ENCODE measurements at regions not wholly inside any gene's neighbourhood (a gene's known extent, or its start where the extent isn't known, plus 50 kb on each side); places are given as distances from the start of the nearest gene placed in this dataset.

GRCh38 chr1:238161955-238162354 is 271.2 kb upstream of the ZP4 start:
- Histone ChIP-seq H3K4me3 (ENCODE audit: low read depth, low read length) (no peak overlapping the region), H3K27ac (ENCODE audit: extremely low read depth, low read depth, low read length) (no peak overlapping the region), H3K36me3 (ENCODE audit: control insufficient read depth in 2 of 2, insufficient read depth in 1 of 2, low read length in 2 of 2) (no peaks in the 10 kb centered on the region), H3K9me3 (ENCODE audit: control insufficient read depth, insufficient read depth, low read depth, low read length) (no peaks in the 10 kb centered on the region; the same call in 1 of the 2 replicates), H3K4me1 (ENCODE audit: control insufficient read depth, insufficient read depth, low read length) (no peaks in the 10 kb centered on the region)
- ChIA-PET POLR2A (no interaction called here), CTCF (interaction anchor here (0.5 kb wide), 1 partner anchor 242 kb away, joined by 3 read pairs; no protein-coding TSS in a partner anchor)
- peak; percentile 64 for TF ChIP-seq SETDB1 (IDR thresholded peaks at IDR 0.05; ENCODE audit: insufficient read length, low read length)
- no peak for TF ChIP-seq ZNF133 (tag by site-specific recombination; IDR thresholded peaks at IDR 0.05)
- no peak for TF ChIP-seq ZNF571 (tag by site-specific recombination; IDR thresholded peaks at IDR 0.05)
- TF ChIP-seq ZNF549 (tag by site-specific recombination; IDR thresholded peaks at IDR 0.05) = no peak

GRCh38 chr1:238153939-238154338 is 263.2 kb upstream of the ZP4 start:
- Histone ChIP-seq H3K4me3 (ENCODE audit: low read depth, low read length) (no peak overlapping the region), H3K36me3 (ENCODE audit: control insufficient read depth in 2 of 2, insufficient read depth in 1 of 2, low read length in 2 of 2) (no peaks in the 10 kb centered on the region), H3K9me3 (ENCODE audit: control insufficient read depth, insufficient read depth, low read depth, low read length) (no peaks in the 10 kb centered on the region), H3K27ac (ENCODE audit: extremely low read depth, low read depth, low read length) (no peak overlapping the region), H3K4me1 (ENCODE audit: control insufficient read depth, insufficient read depth, low read length) (no peaks in the 10 kb centered on the region)
- CTCF ChIA-PET = interaction anchor here (1.2 kb wide), 1 partner anchor 290 kb away, joined by 3 read pairs; no protein-coding TSS in a partner anchor
- TF ChIP-seq ZNF169 (tag by site-specific recombination; IDR thresholded peaks at IDR 0.05) (no peak), ZFP69B (tag by site-specific recombination; IDR thresholded peaks at IDR 0.05) (no peak), ZNF248 (tag by site-specific recombination; IDR thresholded peaks at IDR 0.05) (no peak)
- POLR2A ChIA-PET = no interaction called here

- CTCF ChIA-PET = interaction anchor here (0.5 to 1.2 kb wide), 2 partner anchors 289 to 298 kb away, joined by 3 read pairs; no protein-coding TSS in a partner anchor
These were observed 262.5 kb upstream of the ZP4 start for GRCh38 chr1:238153253-238153652.

GRCh38 chr1:238152119-238152518 is 261.4 kb upstream of the ZP4 start:
- H3K4me3 ChIP-seq (ENCODE audit: low read depth, low read length) = no peak overlapping the region
- H3K4me1 ChIP-seq (ENCODE audit: control insufficient read depth, insufficient read depth, low read length) = no peaks in the 10 kb centered on the region
- H3K9me3 ChIP-seq (ENCODE audit: control insufficient read depth, insufficient read depth, low read depth, low read length) = no peaks in the 10 kb centered on the region
- ChIA-PET CTCF (no interaction called here), POLR2A (no interaction called here)
- H3K36me3 ChIP-seq (ENCODE audit: control insufficient read depth in 2 of 2, insufficient read depth in 1 of 2, low read length in 2 of 2) = no peaks in the 10 kb centered on the region
- no peak overlapping the region for H3K27ac ChIP-seq (ENCODE audit: extremely low read depth, low read depth, low read length)
- no peak for TF ChIP-seq ZNF843 (tag by site-specific recombination; IDR thresholded peaks at IDR 0.05)
- no peak for TF ChIP-seq HOXC10 (CRISPR knock-in tag; IDR thresholded peaks at IDR 0.05)
- no peak for TF ChIP-seq BCL11A (tag by site-specific recombination; IDR thresholded peaks at IDR 0.05; ENCODE audit: low read depth)
- TF ChIP-seq ZNF580 (tag by site-specific recombination; IDR thresholded peaks at IDR 0.05) = no peak
- TF ChIP-seq ZNF132 (tag by site-specific recombination; IDR thresholded peaks at IDR 0.05; ENCODE audit: borderline replicate concordance) = no peak
- no peak for TF ChIP-seq ZNF549 (tag by site-specific recombination; IDR thresholded peaks at IDR 0.05)
- TF ChIP-seq ZSCAN23 (tag by site-specific recombination; IDR thresholded peaks at IDR 0.05) = no peak
- TF ChIP-seq ZNF596 (tag by site-specific recombination; IDR thresholded peaks at IDR 0.05) = no peak
- no peak for TF ChIP-seq ZBTB6 (tag by site-specific recombination; IDR thresholded peaks at IDR 0.05)
- no peak for TF ChIP-seq ZNF449 (tag by site-specific recombination; IDR thresholded peaks at IDR 0.05)
- no peak for TF ChIP-seq KLF10 (tag by site-specific recombination; IDR thresholded peaks at IDR 0.05)
- TF ChIP-seq ZNF654 (tag by site-specific recombination; IDR thresholded peaks at IDR 0.05; ENCODE audit: low read depth) = no peak

More at GRCh38 chr1:238153253-238153652, 262.5 kb upstream of the ZP4 start:
- H3K9me3 ChIP-seq (ENCODE audit: control insufficient read depth, insufficient read depth, low read depth, low read length) = no peaks in the 10 kb centered on the region
- H3K27ac ChIP-seq (ENCODE audit: extremely low read depth, low read depth, low read length) = no peak overlapping the region
- H3K4me3 ChIP-seq (ENCODE audit: low read depth, low read length) = no peak overlapping the region
- H3K36me3 ChIP-seq (ENCODE audit: control insufficient read depth in 2 of 2, insufficient read depth in 1 of 2, low read length in 2 of 2) = no peaks in the 10 kb centered on the region
- no peaks in the 10 kb centered on the region for H3K4me1 ChIP-seq (ENCODE audit: control insufficient read depth, insufficient read depth, low read length)
- POLR2A ChIA-PET = no interaction called here
- TF ChIP-seq ZFP3 (tag by site-specific recombination; IDR thresholded peaks at IDR 0.05; ENCODE audit: low read depth) (no peak), PBX3 (CRISPR knock-in tag; IDR thresholded peaks at IDR 0.05) (no peak), ZNF157 (tag by site-specific recombination; IDR thresholded peaks at IDR 0.05) (no peak), ZNF169 (tag by site-specific recombination; IDR thresholded peaks at IDR 0.05) (no peak), ZNF530 (tag by site-specific recombination; IDR thresholded peaks at IDR 0.05; ENCODE audit: low read depth) (no peak), ZNF155 (tag by site-specific recombination; IDR thresholded peaks at IDR 0.05) (no peak), ZNF776 (tag by site-specific recombination; IDR thresholded peaks at IDR 0.05; ENCODE audit: borderline replicate concordance) (no peak), ZNF624 (tag by site-specific recombination; IDR thresholded peaks at IDR 0.05) (no peak), ZNF132 (tag by site-specific recombination; IDR thresholded peaks at IDR 0.05; ENCODE audit: borderline replicate concordance) (no peak), MYNN (tag by site-specific recombination; IDR thresholded peaks at IDR 0.05; ENCODE audit: borderline replicate concordance) (no peak), ZNF660 (tag by site-specific recombination; IDR thresholded peaks at IDR 0.05) (no peak), ZNF600 (tag by site-specific recombination; IDR thresholded peaks at IDR 0.05) (no peak), GFI1B (tag by site-specific recombination; IDR thresholded peaks at IDR 0.05) (no peak), ZNF416 (tag by site-specific recombination; IDR thresholded peaks at IDR 0.05) (no peak), ZNF214 (tag by site-specific recombination; IDR thresholded peaks at IDR 0.05; ENCODE audit: borderline replicate concordance) (no peak), HOXC10 (CRISPR knock-in tag; IDR thresholded peaks at IDR 0.05) (no peak), KLF9 (tag by site-specific recombination; IDR thresholded peaks at IDR 0.05; ENCODE audit: low read depth) (no peak), ZNF114 (tag by site-specific recombination; IDR thresholded peaks at IDR 0.05) (no peak), YY2 (tag by site-specific recombination; IDR thresholded peaks at IDR 0.05) (no peak)
